ENCODE measurements at regions not wholly inside any gene's neighbourhood (a gene's known extent, or its start where the extent isn't known, plus 50 kb on each side); places are given as distances from the start of the nearest gene placed in this dataset.

DNA sequence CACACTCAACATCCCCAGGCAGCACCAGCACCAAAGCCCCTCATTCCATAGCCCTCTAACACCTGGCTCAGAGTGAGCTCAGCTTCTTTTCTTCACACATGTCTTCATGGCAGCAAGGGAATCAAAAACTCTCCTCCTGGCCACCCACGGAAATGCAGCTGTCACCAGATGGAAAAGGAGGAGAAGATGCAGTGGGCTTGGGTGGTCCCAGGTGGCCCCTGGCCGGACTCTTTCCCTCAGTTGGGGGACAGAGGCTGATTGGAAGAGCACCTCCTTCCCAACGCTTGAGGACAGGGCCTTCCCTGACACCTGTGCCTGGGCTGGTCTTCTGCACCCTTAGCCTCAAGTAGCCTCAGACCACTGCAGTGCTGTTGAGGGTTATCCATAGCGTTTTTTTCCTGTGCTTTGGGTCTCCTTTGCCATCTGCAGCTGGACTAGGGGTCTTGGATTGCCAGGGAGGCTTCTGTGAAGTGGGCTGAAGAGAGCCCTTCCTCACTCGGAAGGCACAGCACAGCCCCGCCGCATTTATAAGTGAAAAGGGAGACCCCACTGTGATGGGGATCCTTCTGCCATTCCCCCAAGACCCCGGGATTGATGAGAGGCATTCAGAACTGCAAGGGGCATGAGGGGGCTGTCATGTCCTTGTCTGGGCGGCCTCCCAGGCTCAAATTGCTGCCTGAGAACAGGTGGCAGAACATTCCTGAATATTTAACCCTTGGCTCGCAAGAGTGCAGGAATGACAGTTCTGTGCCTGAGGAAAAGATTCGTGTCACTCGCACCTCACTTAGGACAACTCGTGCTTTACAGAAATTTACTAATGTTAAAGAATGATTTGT, 200.0 kb downstream of the AUH start:
- DNase-seq = no peak

DNA sequence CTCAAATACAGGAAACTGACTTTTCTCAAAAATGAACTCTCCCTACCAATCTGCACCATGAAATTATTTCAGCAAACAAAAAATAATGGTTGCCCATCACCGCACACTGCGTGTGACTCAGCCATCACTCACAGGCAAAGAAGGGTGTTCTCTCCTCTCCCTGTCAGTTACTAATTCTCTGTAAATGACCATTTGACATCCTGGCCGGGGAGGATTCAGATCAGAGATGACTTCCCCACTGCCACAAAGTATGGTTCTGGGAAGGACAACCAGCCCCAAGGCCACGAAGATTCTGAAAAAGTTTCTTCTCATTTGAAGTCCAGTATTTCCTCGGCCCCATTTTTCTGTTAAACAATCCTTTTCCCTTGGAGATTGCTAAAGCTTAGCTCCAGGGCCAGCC, 199.4 kb downstream of the AUH start:
- no peak for DNase-seq

DNA sequence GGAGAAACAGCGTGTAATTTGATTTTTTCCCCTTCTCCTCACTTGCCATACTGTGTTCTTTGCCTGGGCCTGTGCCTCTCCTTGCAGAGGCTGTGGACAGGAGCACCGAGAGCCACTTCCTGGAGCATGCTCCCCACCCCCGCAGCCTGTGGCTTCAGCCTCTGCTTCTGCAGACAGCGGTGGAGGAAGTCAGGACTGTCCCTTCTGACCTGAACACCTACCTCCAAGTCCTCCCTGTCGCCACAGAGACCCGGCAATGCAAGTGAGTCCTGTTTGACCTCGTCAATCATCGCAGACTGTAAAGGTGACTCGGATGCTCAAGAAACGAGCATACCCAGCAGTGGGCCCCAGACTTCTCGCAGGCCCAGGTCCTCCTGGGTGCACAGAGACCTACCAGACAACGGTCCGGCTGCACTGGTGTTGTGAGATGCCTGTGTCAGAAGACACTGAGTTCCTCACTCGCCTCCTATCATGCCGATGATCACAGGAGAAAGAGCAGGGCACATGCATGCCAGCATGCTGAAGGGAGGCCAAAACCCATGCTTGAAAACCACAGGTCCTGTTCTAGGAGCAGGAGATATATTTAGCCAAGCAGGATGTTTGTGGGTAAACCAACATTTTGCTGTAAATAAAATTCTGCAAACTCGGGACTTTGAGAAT, 198.8 kb downstream of the AUH start:
- DNase-seq = no peak

DNA sequence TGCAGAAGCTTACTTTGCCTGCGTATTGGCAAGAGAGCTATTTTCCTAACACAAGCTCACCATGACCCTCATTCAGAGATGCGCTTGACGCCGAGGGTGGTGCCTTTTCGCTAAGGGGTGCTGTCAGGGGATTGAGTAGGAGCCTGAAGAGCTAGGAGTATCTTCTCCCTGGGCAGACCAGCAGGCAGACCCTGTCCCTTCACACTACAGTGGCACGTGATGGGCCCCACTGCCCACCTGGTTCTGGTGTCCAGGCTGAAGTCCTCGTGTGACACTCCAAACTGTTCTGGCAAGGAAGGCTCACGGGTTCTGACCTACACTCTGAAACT, 198.3 kb downstream of the AUH start:
- no peak for DNase-seq

DNA sequence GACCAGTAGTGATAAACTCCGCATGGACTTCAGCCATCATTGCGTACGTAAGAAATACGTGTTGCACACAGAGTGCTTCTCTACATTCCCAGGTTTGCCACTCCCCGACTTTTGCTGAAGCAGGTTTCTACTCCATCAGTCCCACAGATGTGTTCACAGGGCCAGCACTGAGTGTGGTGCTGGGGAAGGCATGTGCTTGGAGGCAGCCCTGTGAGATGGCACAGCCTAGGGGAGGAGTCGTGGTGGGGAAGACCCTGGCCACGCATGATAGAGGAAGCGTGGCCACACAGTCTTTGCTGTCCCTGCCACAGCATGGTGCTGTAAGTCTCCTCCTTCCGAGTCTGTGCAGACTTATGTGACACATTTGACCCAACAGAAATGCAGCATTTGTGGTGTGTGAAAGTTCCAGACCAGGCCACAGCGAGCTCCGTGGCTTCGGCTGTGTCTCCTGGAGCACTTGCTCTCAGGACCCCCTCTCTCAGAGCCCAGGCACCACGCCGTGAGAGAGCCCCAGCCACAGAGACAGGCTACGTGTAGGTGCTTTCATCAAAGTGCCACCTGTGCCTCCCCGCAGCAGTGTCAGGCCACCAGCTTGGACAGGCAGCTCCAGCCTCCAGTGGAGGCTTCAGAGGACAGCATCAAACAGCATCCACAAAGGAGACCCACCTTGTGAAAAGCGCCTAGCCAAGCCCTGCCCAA, 197.8 kb downstream of the AUH start:
- DNase-seq = no peak
